ENCODE measurements at regions not wholly inside any gene's neighbourhood (a gene's known extent, or its start where the extent isn't known, plus 50 kb on each side); places are given as distances from the start of the nearest gene placed in this dataset.

DNA sequence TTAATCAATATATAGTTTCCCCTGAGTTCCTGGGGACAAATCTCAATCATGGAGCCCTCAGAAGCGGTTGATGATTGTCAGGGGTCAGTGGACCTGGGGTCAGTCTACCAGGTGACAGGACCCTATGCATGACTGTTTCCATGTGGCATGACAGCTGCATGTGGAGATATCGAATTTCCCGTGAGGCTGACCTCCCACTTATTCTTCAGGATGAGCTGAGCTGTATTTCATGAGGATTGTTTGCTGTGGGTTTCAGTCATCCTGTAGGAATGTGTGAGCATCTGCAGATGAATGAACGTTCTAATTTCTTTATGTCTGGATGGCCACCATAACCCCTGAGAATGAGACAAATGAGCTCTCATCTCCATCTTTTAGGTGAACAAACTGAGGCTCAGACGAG lies 93.0 kb upstream of the HES1 start:
- no peak overlapping the region for H2BK15ac ChIP-seq (ENCODE audit: low read depth, low read length)
- H3K14ac ChIP-seq (ENCODE audit: insufficient read depth, low read length) = no peak overlapping the region
- TF ChIP-seq, protein P1, sequence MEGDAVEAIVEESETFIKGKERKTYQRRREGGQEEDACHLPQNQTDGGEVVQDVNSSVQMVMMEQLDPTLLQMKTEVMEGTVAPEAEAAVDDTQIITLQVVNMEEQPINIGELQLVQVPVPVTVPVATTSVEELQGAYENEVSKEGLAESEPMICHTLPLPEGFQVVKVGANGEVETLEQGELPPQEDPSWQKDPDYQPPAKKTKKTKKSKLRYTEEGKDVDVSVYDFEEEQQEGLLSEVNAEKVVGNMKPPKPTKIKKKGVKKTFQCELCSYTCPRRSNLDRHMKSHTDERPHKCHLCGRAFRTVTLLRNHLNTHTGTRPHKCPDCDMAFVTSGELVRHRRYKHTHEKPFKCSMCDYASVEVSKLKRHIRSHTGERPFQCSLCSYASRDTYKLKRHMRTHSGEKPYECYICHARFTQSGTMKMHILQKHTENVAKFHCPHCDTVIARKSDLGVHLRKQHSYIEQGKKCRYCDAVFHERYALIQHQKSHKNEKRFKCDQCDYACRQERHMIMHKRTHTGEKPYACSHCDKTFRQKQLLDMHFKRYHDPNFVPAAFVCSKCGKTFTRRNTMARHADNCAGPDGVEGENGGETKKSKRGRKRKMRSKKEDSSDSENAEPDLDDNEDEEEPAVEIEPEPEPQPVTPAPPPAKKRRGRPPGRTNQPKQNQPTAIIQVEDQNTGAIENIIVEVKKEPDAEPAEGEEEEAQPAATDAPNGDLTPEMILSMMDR (conservative IDR thresholded peaks at IDR 0.05) = no peak
- no peaks in the 10 kb centered on the region for H4K20me1 ChIP-seq (ENCODE audit: control insufficient read depth, insufficient read depth, insufficient read length)
- H3K56ac ChIP-seq (ENCODE audit: insufficient read length, low read depth, low read length) = no peak overlapping the region
- no peaks in the 10 kb centered on the region for H3K9me3 Mint-ChIP-seq
- H3K9me3 ChIP-seq (ENCODE audit: control insufficient read depth, low read depth, low read length) = no peaks in the 10 kb centered on the region
- no peak overlapping the region for H3K23ac ChIP-seq (ENCODE audit: insufficient read length, low read depth, low read length)
- H2BK5ac ChIP-seq (ENCODE audit: insufficient read length, low read length) = no peak overlapping the region
- H3K79me2 ChIP-seq (ENCODE audit: insufficient read depth, low read length) = no peaks in the 10 kb centered on the region
- H3K27ac ChIP-seq (ENCODE audit: insufficient read length, low read depth, low read length) = no peak overlapping the region
- peaks cover 10% of the 10 kb centered on the region for H3K27me3 Mint-ChIP-seq (ENCODE audit: low read depth)
- no peak overlapping the region for H2BK120ac ChIP-seq (ENCODE audit: low read depth, low read length, poor library complexity, severe bottlenecking)
- H3K4me2 ChIP-seq (ENCODE audit: insufficient read depth, insufficient read length, low read length) = no peak overlapping the region
- no peak overlapping the region for H3K9ac ChIP-seq (ENCODE audit: extremely low read depth, insufficient read length, low read length)
- no peak overlapping the region for H3K18ac ChIP-seq (ENCODE audit: insufficient read length, low read depth, low read length)
- H4K5ac ChIP-seq (ENCODE audit: insufficient read length, low read depth, low read length) = no peak overlapping the region
- WGBS (ENCODE audit: extremely low coverage, insufficient read length, low lambda C conversion rate) = no CpG with 5 or more reads among the region's 5 CpGs
- H3K4ac ChIP-seq (ENCODE audit: low read depth, low read length) = no peak overlapping the region
- H3K79me1 ChIP-seq (ENCODE audit: insufficient read depth, low read depth, low read length, poor library complexity, severe bottlenecking) = no peaks in the 10 kb centered on the region
- no peak overlapping the region for H2AFZ ChIP-seq (ENCODE audit: low read length)
- H2BK12ac ChIP-seq (ENCODE audit: insufficient read length, low read depth, low read length) = no peak overlapping the region
- no peak overlapping the region for H3K27ac Mint-ChIP-seq
- H3K27me3 ChIP-seq (ENCODE audit: insufficient read depth, low read length) = no peaks in the 10 kb centered on the region; the same call in 1 of the 2 replicates
- no peak overlapping the region for H2BK20ac ChIP-seq (ENCODE audit: low read depth, low read length, poor library complexity, severe bottlenecking)
- H3K4me1 Mint-ChIP-seq = peaks cover 4 to 16% of the 10 kb centered on the region in 2 experiments
- no peak overlapping the region for H2AK5ac ChIP-seq (ENCODE audit: insufficient read length, low read length)
- H4K8ac ChIP-seq (replicated peaks; ENCODE audit: insufficient read length, low read depth, low read length) = no peak overlapping the region
- H3K4me1 ChIP-seq (ENCODE audit: insufficient read depth, low read length) = no peaks in the 10 kb centered on the region
- no peak overlapping the region for H4K91ac ChIP-seq (ENCODE audit: insufficient read length, low read depth, low read length)
- H3T11ph ChIP-seq (ENCODE audit: low read length) = no peak overlapping the region
- H3K36me3 Mint-ChIP-seq (ENCODE audit: insufficient read depth in 1 of 3, low read depth in 3 of 3) = no peaks in the 10 kb centered on the region; a peak in 1 of 7 replicates
- H3K23me2 ChIP-seq (ENCODE audit: insufficient read length, low read depth, low read length, poor library complexity, severe bottlenecking) = no peaks in the 10 kb centered on the region
- DNase-seq = no peak
- H3K4me3 Mint-ChIP-seq = no peak overlapping the region

Measured in H9 (cell line).